Stimulated activated naive CD8-positive, alpha-beta T cell treated with anti-CD3 and anti-CD28 coated beads, Interleukin-15, Interleukin-2, amounts not matched to agents 100 ng/mL and 50 ng/mL, for 24 hours (primary cell): ENCODE measurements at regions not wholly inside any gene's neighbourhood (a gene's known extent, or its start where the extent isn't known, plus 50 kb on each side); places are given as distances from the start of the nearest gene placed in this dataset.

Source experiments
- H3K27ac Mint-ChIP-seq: one replicate; pipeline ENCODE4 v1.8.0; 2021; ENCODE audit warnings: mild to moderate bottlenecking, mixed read lengths
- H3K27me3 Mint-ChIP-seq: one replicate; pipeline ENCODE4 v1.8.0; 2021; ENCODE audit warnings: mixed read lengths
- H3K36me3 Mint-ChIP-seq: one replicate; pipeline ENCODE4 v1.8.0; 2021; ENCODE audit warnings: low read depth, mixed read lengths
- H3K4me1 Mint-ChIP-seq: one replicate; pipeline ENCODE4 v1.8.0; 2021; ENCODE audit warnings: low read depth, mixed read lengths
- H3K4me3 Mint-ChIP-seq: one replicate; pipeline ENCODE4 v1.8.0; 2021; ENCODE audit warnings: mild to moderate bottlenecking, mixed read lengths
- H3K9me3 Mint-ChIP-seq: one replicate; pipeline ENCODE4 v1.8.0; 2021; ENCODE audit warnings: mixed read lengths

GRCh38 chr6:84556541-84557335 is 207.7 kb downstream of the TBX18 start:
- Mint-ChIP-seq H3K36me3 (no peaks in the 10 kb centered on the region), H3K27me3 (no peaks in the 10 kb centered on the region), H3K4me3 (no peak overlapping the region), H3K9me3 (peaks cover 7% of the 10 kb centered on the region), H3K27ac (no peak overlapping the region), H3K4me1 (no peaks in the 10 kb centered on the region)

GRCh38 chr6:84554706-84555105 is 209.7 kb downstream of the TBX18 start:
- Mint-ChIP-seq H3K4me3 (no peak overlapping the region), H3K4me1 (no peaks in the 10 kb centered on the region), H3K9me3 (peaks cover 7% of the 10 kb centered on the region)

GRCh38 chr6:84554074-84554473 is 210.3 kb downstream of the TBX18 start:
- H3K4me1 Mint-ChIP-seq: no peaks in the 10 kb centered on the region
- peaks cover 11% of the 10 kb centered on the region for H3K9me3 Mint-ChIP-seq
- no peaks in the 10 kb centered on the region for H3K36me3 Mint-ChIP-seq
- H3K4me3 Mint-ChIP-seq: no peak overlapping the region
- no peaks in the 10 kb centered on the region for H3K27me3 Mint-ChIP-seq
- H3K27ac Mint-ChIP-seq: no peak overlapping the region

More at GRCh38 chr6:84554706-84555105, 209.7 kb downstream of the TBX18 start:
- no peaks in the 10 kb centered on the region for H3K36me3 Mint-ChIP-seq
- H3K27me3 Mint-ChIP-seq: no peaks in the 10 kb centered on the region
- no peak overlapping the region for H3K27ac Mint-ChIP-seq

- Mint-ChIP-seq H3K36me3 (no peaks in the 10 kb centered on the region), H3K4me3 (no peak overlapping the region), H3K27me3 (no peaks in the 10 kb centered on the region), H3K4me1 (no peaks in the 10 kb centered on the region), H3K27ac (no peak overlapping the region), H3K9me3 (peaks cover 11% of the 10 kb centered on the region)
These were observed 210.9 kb downstream of the TBX18 start for GRCh38 chr6:84553527-84553926.

- Mint-ChIP-seq H3K27ac (no peak overlapping the region), H3K9me3 (peaks cover 11% of the 10 kb centered on the region), H3K4me1 (no peaks in the 10 kb centered on the region), H3K4me3 (no peak overlapping the region), H3K27me3 (no peaks in the 10 kb centered on the region), H3K36me3 (no peaks in the 10 kb centered on the region)
These were observed 212.6 kb downstream of the TBX18 start for GRCh38 chr6:84551797-84552196.

- Mint-ChIP-seq H3K27me3 (no peaks in the 10 kb centered on the region), H3K36me3 (no peaks in the 10 kb centered on the region), H3K9me3 (peaks cover 8% of the 10 kb centered on the region), H3K4me1 (no peaks in the 10 kb centered on the region), H3K27ac (no peak overlapping the region), H3K4me3 (no peak overlapping the region)
These were observed 214.5 kb downstream of the TBX18 start for GRCh38 chr6:84549917-84550316.

GRCh38 chr6:84547341-84547801 is 217.0 kb downstream of the TBX18 start:
- no peak overlapping the region for H3K4me3 Mint-ChIP-seq
- peaks cover 4% of the 10 kb centered on the region for H3K9me3 Mint-ChIP-seq
- no peaks in the 10 kb centered on the region for H3K36me3 Mint-ChIP-seq
- H3K27me3 Mint-ChIP-seq: no peaks in the 10 kb centered on the region
- no peaks in the 10 kb centered on the region for H3K4me1 Mint-ChIP-seq
- H3K27ac Mint-ChIP-seq: no peak overlapping the region

GRCh38 chr6:84546427-84546914 is 217.9 kb downstream of the TBX18 start:
- Mint-ChIP-seq H3K27me3 (no peaks in the 10 kb centered on the region), H3K27ac (no peak overlapping the region), H3K4me1 (no peaks in the 10 kb centered on the region), H3K4me3 (no peak overlapping the region), H3K9me3 (peaks cover 8% of the 10 kb centered on the region), H3K36me3 (no peaks in the 10 kb centered on the region)

- Mint-ChIP-seq H3K4me1 (no peaks in the 10 kb centered on the region), H3K4me3 (no peak overlapping the region), H3K9me3 (peaks cover 4% of the 10 kb centered on the region)
These were observed 225.1 kb downstream of the TBX18 start for GRCh38 chr6:84539122-84539856.

GRCh38 chr6:84536885-84537638 is 227.3 kb downstream of the TBX18 start:
- no peak overlapping the region for H3K4me3 Mint-ChIP-seq
- no peak overlapping the region for H3K27ac Mint-ChIP-seq
- H3K4me1 Mint-ChIP-seq: no peaks in the 10 kb centered on the region
- H3K9me3 Mint-ChIP-seq: peaks cover 2% of the 10 kb centered on the region
- H3K36me3 Mint-ChIP-seq: no peaks in the 10 kb centered on the region
- H3K27me3 Mint-ChIP-seq: no peaks in the 10 kb centered on the region

More at GRCh38 chr6:84539122-84539856, 225.1 kb downstream of the TBX18 start:
- H3K27me3 Mint-ChIP-seq: no peaks in the 10 kb centered on the region
- no peaks in the 10 kb centered on the region for H3K36me3 Mint-ChIP-seq
- no peak overlapping the region for H3K27ac Mint-ChIP-seq

GRCh38 chr6:84528201-84528600 is 236.2 kb downstream of the TBX18 start:
- peaks cover 9% of the 10 kb centered on the region for H3K9me3 Mint-ChIP-seq
- H3K4me1 Mint-ChIP-seq: no peaks in the 10 kb centered on the region
- H3K36me3 Mint-ChIP-seq: no peaks in the 10 kb centered on the region
- no peak overlapping the region for H3K27ac Mint-ChIP-seq
- no peak overlapping the region for H3K4me3 Mint-ChIP-seq
- no peaks in the 10 kb centered on the region for H3K27me3 Mint-ChIP-seq

GRCh38 chr6:84526631-84527030 is 237.8 kb downstream of the TBX18 start:
- Mint-ChIP-seq H3K4me3 (no peak overlapping the region), H3K9me3 (peaks cover 6% of the 10 kb centered on the region), H3K36me3 (no peaks in the 10 kb centered on the region), H3K27me3 (no peaks in the 10 kb centered on the region), H3K4me1 (no peaks in the 10 kb centered on the region), H3K27ac (no peak overlapping the region)

- H3K4me1 Mint-ChIP-seq: no peaks in the 10 kb centered on the region
- no peak overlapping the region for H3K4me3 Mint-ChIP-seq
- H3K27ac Mint-ChIP-seq: no peak overlapping the region
- no peaks in the 10 kb centered on the region for H3K27me3 Mint-ChIP-seq
- H3K36me3 Mint-ChIP-seq: no peaks in the 10 kb centered on the region
- H3K9me3 Mint-ChIP-seq: peaks cover 6% of the 10 kb centered on the region
These were observed 238.5 kb downstream of the TBX18 start for GRCh38 chr6:84525907-84526306.

GRCh38 chr6:84524636-84525035 is 239.8 kb downstream of the TBX18 start:
- Mint-ChIP-seq H3K36me3 (no peaks in the 10 kb centered on the region), H3K27ac (no peak overlapping the region), H3K4me3 (no peak overlapping the region), H3K9me3 (no peaks in the 10 kb centered on the region), H3K27me3 (no peaks in the 10 kb centered on the region), H3K4me1 (no peaks in the 10 kb centered on the region)

- Mint-ChIP-seq H3K4me1 (no peaks in the 10 kb centered on the region), H3K27ac (no peak overlapping the region), H3K9me3 (no peaks in the 10 kb centered on the region), H3K4me3 (no peak overlapping the region), H3K36me3 (no peaks in the 10 kb centered on the region), H3K27me3 (no peaks in the 10 kb centered on the region)
These were observed 242.3 kb downstream of the TBX18 start for GRCh38 chr6:84522135-84522549.
